ENCODE measurements at regions not wholly inside any gene's neighbourhood (a gene's known extent, or its start where the extent isn't known, plus 50 kb on each side); places are given as distances from the start of the nearest gene placed in this dataset.

DNA sequence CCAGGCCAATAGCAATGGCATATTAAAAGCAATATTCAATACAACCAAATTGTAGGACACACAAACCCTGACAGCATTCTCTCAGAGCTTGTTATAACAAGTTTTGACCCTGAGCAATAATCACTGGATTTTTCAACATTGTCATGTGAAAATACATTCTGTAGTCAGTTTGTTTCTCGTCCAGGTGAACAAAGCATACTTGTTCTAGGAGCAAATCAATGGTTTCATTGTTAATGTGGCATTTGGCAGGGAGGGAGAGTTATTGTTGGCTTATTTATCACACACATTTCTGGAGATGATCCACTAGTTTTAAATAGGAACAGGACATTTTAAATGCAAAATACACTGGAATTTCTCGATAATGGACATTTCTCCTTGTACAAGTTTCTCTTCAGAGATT, 69.9 kb upstream of the L3MBTL4 start:
- H3K9me3 Mint-ChIP-seq (ENCODE audit: unreplicated experiment), result no peaks in the 10 kb centered on the region
- Histone ChIP-seq H3K79me2 (ENCODE audit: insufficient read depth, low read length) (no peaks in the 10 kb centered on the region), H4K20me1 (ENCODE audit: insufficient read depth, low read length) (no peaks in the 10 kb centered on the region), H3K9ac (ENCODE audit: low read length) (no peak overlapping the region), H3K4me2 (ENCODE audit: low read length) (no peak overlapping the region), H3K36me3 (ENCODE audit: insufficient read depth, low read length) (no peaks in the 10 kb centered on the region), H3K27ac (ENCODE audit: low read depth, low read length) (no peak overlapping the region), H3K27me3 (ENCODE audit: insufficient read depth, low read length) (no peaks in the 10 kb centered on the region), H3K9me3 (ENCODE audit: insufficient read depth, low read depth, low read length) (no peaks in the 10 kb centered on the region), H2AFZ (ENCODE audit: low read depth, low read length) (no peak overlapping the region), H3K4me1 (ENCODE audit: insufficient read depth, low read length) (no peaks in the 10 kb centered on the region), H3K4me3 (ENCODE audit: insufficient read depth, low read depth, low read length) (no peak overlapping the region)
- FAIRE-seq, result no peak
- no peak overlapping the region for H3K27ac Mint-ChIP-seq (ENCODE audit: unreplicated experiment)
- no peak overlapping the region for H3K4me3 Mint-ChIP-seq (ENCODE audit: unreplicated experiment)
- H3K36me3 Mint-ChIP-seq (ENCODE audit: low read depth, unreplicated experiment), result no peaks in the 10 kb centered on the region
- H3K27me3 Mint-ChIP-seq (ENCODE audit: low read depth, unreplicated experiment), result no peaks in the 10 kb centered on the region
- H3K4me1 Mint-ChIP-seq (ENCODE audit: low read depth, unreplicated experiment), result peaks cover 24% of the 10 kb centered on the region
- TF ChIP-seq, protein P1, sequence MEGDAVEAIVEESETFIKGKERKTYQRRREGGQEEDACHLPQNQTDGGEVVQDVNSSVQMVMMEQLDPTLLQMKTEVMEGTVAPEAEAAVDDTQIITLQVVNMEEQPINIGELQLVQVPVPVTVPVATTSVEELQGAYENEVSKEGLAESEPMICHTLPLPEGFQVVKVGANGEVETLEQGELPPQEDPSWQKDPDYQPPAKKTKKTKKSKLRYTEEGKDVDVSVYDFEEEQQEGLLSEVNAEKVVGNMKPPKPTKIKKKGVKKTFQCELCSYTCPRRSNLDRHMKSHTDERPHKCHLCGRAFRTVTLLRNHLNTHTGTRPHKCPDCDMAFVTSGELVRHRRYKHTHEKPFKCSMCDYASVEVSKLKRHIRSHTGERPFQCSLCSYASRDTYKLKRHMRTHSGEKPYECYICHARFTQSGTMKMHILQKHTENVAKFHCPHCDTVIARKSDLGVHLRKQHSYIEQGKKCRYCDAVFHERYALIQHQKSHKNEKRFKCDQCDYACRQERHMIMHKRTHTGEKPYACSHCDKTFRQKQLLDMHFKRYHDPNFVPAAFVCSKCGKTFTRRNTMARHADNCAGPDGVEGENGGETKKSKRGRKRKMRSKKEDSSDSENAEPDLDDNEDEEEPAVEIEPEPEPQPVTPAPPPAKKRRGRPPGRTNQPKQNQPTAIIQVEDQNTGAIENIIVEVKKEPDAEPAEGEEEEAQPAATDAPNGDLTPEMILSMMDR (IDR thresholded peaks at IDR 0.05; ENCODE audit: insufficient read depth, low read depth, low read length), result no peak
- TF ChIP-seq EZH2 (IDR thresholded peaks at IDR 0.05; ENCODE audit: insufficient read depth, low read length), result no peak
- DNase-seq (ENCODE audit: low read depth), result no peak

DNA sequence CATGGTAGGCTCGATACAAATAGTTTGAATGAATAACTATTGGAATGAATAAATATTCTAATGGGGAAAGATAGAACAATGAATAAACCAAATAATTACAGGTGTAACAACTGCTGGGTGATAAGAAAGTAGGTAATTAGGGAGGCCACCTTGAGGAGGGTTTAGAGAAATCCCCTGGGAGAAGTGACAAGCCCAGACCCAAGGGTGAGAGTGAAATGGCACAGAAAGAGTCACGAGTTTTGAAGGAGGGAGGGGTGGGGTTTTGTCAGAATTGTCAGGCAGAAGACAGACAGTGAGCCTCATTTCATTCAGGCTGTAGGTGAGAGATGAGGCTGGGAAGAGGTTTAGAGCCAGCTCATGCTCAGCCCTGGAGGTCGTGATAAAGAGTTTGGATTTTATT, 71.6 kb upstream of the L3MBTL4 start:
- Mint-ChIP-seq H3K9me3 (ENCODE audit: unreplicated experiment) (no peaks in the 10 kb centered on the region), H3K36me3 (ENCODE audit: low read depth, unreplicated experiment) (no peaks in the 10 kb centered on the region), H3K4me1 (ENCODE audit: low read depth, unreplicated experiment) (peaks cover 24% of the 10 kb centered on the region), H3K27ac (ENCODE audit: unreplicated experiment) (no peak overlapping the region), H3K27me3 (ENCODE audit: low read depth, unreplicated experiment) (no peaks in the 10 kb centered on the region), H3K4me3 (ENCODE audit: unreplicated experiment) (no peak overlapping the region)
- Histone ChIP-seq H4K20me1 (ENCODE audit: insufficient read depth, low read length) (no peaks in the 10 kb centered on the region), H3K4me3 (ENCODE audit: insufficient read depth, low read depth, low read length) (no peak overlapping the region), H3K9me3 (ENCODE audit: insufficient read depth, low read depth, low read length) (no peaks in the 10 kb centered on the region), H3K4me1 (ENCODE audit: insufficient read depth, low read length) (no peaks in the 10 kb centered on the region), H3K79me2 (ENCODE audit: insufficient read depth, low read length) (no peaks in the 10 kb centered on the region), H3K4me2 (ENCODE audit: low read length) (no peak overlapping the region), H3K27ac (ENCODE audit: low read depth, low read length) (no peak overlapping the region), H3K36me3 (ENCODE audit: insufficient read depth, low read length) (no peaks in the 10 kb centered on the region), H3K27me3 (ENCODE audit: insufficient read depth, low read length) (no peaks in the 10 kb centered on the region), H3K9ac (ENCODE audit: low read length) (no peak overlapping the region), H2AFZ (ENCODE audit: low read depth, low read length) (no peak overlapping the region)
- no peak for TF ChIP-seq EZH2 (IDR thresholded peaks at IDR 0.05; ENCODE audit: insufficient read depth, low read length)
- TF ChIP-seq, protein P1 (IDR thresholded peaks at IDR 0.05; ENCODE audit: insufficient read depth, low read depth, low read length), result no peak
- no peak for FAIRE-seq
- no peak for DNase-seq (ENCODE audit: low read depth)

DNA sequence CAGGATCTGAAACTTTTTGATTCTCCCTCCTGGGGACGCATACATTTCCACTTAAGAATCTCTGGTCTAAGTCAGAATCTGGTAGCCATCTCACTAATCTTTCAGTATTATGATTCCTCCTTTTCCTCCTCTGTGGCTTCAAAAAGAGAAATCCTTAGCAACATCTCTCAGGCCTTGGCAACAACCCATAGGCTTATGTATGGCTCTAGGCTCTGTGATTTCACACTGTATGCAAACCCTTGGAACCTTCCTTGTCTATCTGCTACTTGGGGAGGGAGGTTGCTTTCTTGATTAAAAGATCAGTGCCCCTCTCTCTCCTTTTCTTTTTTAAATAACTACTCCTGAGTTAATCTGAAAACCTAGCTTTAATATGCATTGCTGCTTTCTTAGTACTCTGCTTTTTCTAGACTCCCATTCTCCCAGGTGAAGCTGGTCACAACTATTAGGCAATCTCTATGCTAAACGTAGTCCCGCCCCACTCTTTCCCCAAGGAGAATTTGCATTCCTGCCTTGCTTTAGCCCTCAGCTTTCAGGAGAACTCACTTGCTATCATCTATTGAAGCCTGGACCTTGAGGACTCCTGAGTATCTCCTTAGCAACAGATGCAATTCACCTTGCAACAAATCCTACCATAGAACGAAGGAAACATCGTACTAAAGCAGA, 72.2 kb upstream of the L3MBTL4 start:
- FAIRE-seq (no peak), DNase-seq (ENCODE audit: low read depth) (no peak)
- H3K4me3 ChIP-seq (ENCODE audit: insufficient read depth, low read depth, low read length), result no peak overlapping the region
- Mint-ChIP-seq H3K4me3 (ENCODE audit: unreplicated experiment) (no peak overlapping the region), H3K9me3 (ENCODE audit: unreplicated experiment) (no peaks in the 10 kb centered on the region), H3K36me3 (ENCODE audit: low read depth, unreplicated experiment) (no peaks in the 10 kb centered on the region), H3K27me3 (ENCODE audit: low read depth, unreplicated experiment) (no peaks in the 10 kb centered on the region), H3K4me1 (ENCODE audit: low read depth, unreplicated experiment) (peaks cover 24% of the 10 kb centered on the region), H3K27ac (ENCODE audit: unreplicated experiment) (no peak overlapping the region)
- no peak overlapping the region for H3K4me2 ChIP-seq (ENCODE audit: low read length)
- no peak for TF ChIP-seq EZH2 (IDR thresholded peaks at IDR 0.05; ENCODE audit: insufficient read depth, low read length)
- TF ChIP-seq, protein P1 (IDR thresholded peaks at IDR 0.05; ENCODE audit: insufficient read depth, low read depth, low read length), result no peak
- no peaks in the 10 kb centered on the region for H3K4me1 ChIP-seq (ENCODE audit: insufficient read depth, low read length)
- no peaks in the 10 kb centered on the region for H3K36me3 ChIP-seq (ENCODE audit: insufficient read depth, low read length)
- H3K27me3 ChIP-seq (ENCODE audit: insufficient read depth, low read length), result no peaks in the 10 kb centered on the region
- no peaks in the 10 kb centered on the region for H4K20me1 ChIP-seq (ENCODE audit: insufficient read depth, low read length)
- no peaks in the 10 kb centered on the region for H3K9me3 ChIP-seq (ENCODE audit: insufficient read depth, low read depth, low read length)
- no peak overlapping the region for H2AFZ ChIP-seq (ENCODE audit: low read depth, low read length)
- H3K9ac ChIP-seq (ENCODE audit: low read length), result no peak overlapping the region
- H3K27ac ChIP-seq (ENCODE audit: low read depth, low read length), result no peak overlapping the region
- no peaks in the 10 kb centered on the region for H3K79me2 ChIP-seq (ENCODE audit: insufficient read depth, low read length)
